ENCODE measurements at regions not wholly inside any gene's neighbourhood (a gene's known extent, or its start where the extent isn't known, plus 50 kb on each side); places are given as distances from the start of the nearest gene placed in this dataset.

DNA sequence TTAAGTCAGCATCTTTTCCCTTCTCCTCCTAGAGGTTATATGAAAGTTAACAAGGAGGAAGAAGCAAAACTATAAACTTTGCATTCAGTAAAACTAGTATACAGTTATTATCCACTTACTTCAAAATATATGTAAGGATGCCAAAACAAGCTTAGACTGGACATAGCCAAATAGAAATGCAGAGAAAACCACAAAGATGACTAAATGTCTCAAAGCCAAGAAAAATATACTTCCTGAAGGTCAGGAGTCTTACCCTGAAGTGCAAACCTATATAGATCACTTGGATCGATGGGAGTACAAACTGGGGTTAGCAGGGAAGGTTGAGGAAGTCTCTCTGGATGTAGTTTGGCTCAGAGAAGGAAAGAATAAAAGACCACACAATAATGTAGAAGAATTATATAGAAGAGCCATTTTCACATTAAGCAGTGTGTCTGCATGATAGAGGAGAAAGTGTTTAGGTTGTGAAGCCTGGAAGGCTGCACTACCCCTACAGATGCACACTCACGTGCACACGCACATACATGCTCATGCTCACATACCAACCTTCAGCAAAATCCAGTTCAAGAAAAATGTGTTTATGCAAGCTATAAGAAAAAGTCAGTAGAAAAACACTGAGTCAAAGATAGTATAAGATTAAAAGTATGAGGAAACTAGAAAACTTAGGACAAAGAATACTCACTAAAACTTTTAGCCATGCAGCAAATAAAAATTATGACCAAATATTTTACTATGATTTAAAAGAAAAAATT lies 112.1 kb upstream of the RXFP2 start:
- Histone ChIP-seq H3K9ac (ENCODE audit: low read depth in 1 of 2, low read length in 2 of 2) (no peak overlapping the region), H3K4me1 (ENCODE audit: control insufficient read depth in 4 of 4, insufficient read depth in 4 of 4, low read length in 3 of 4) (no peaks in the 10 kb centered on the region), H3K36me3 (ENCODE audit: control insufficient read depth in 4 of 4, insufficient read depth in 3 of 4, low read depth in 1 of 4, low read length in 3 of 4) (no peaks in the 10 kb centered on the region), H3K27me3 (ENCODE audit: control insufficient read depth in 4 of 4, insufficient read depth in 4 of 4, low read length in 3 of 4) (peaks cover 0 to 5% (median 1%) of the 10 kb centered on the region in 4 donors), H3K9me3 (ENCODE audit: control insufficient read depth in 4 of 4, low read length in 3 of 4) (peaks cover 0 to 1% (median 0%) of the 10 kb centered on the region in 4 donors), H3K4me3 (ENCODE audit: low read depth in 1 of 3, low read length in 3 of 3) (no peak overlapping the region), H3K27ac (ENCODE audit: low read depth in 1 of 2, low read length in 2 of 2) (no peak overlapping the region)
- 79% methylated on average over 3 of the region's 3 CpGs for WGBS
- TF ChIP-seq EGR1 (IDR thresholded peaks at IDR 0.05; ENCODE audit: low read depth in 2 of 2) (no peak), HNF4A (conservative IDR thresholded peaks at IDR 0.05) (no peak), GABPA (IDR thresholded peaks at IDR 0.05 in 1 of 2, conservative IDR thresholded peaks at IDR 0.05 in 1 of 2) (no peak), YY1 (IDR thresholded peaks at IDR 0.05) (no peak), SP1 (IDR thresholded peaks at IDR 0.05) (no peak), RAD21 (IDR thresholded peaks at IDR 0.05) (no peak), FOXA2 (IDR thresholded peaks at IDR 0.05) (no peak), FOXA1 (IDR thresholded peaks at IDR 0.05) (no peak), JUND (IDR thresholded peaks at IDR 0.05) (no peak), RXRA (IDR thresholded peaks at IDR 0.05) (no peak), TAF1 (conservative IDR thresholded peaks at IDR 0.05) (no peak)
- TF ChIP-seq, protein P1, sequence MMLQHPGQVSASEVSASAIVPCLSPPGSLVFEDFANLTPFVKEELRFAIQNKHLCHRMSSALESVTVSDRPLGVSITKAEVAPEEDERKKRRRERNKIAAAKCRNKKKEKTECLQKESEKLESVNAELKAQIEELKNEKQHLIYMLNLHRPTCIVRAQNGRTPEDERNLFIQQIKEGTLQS (IDR thresholded peaks at IDR 0.05), result no peak
- TF ChIP-seq, protein P2, sequence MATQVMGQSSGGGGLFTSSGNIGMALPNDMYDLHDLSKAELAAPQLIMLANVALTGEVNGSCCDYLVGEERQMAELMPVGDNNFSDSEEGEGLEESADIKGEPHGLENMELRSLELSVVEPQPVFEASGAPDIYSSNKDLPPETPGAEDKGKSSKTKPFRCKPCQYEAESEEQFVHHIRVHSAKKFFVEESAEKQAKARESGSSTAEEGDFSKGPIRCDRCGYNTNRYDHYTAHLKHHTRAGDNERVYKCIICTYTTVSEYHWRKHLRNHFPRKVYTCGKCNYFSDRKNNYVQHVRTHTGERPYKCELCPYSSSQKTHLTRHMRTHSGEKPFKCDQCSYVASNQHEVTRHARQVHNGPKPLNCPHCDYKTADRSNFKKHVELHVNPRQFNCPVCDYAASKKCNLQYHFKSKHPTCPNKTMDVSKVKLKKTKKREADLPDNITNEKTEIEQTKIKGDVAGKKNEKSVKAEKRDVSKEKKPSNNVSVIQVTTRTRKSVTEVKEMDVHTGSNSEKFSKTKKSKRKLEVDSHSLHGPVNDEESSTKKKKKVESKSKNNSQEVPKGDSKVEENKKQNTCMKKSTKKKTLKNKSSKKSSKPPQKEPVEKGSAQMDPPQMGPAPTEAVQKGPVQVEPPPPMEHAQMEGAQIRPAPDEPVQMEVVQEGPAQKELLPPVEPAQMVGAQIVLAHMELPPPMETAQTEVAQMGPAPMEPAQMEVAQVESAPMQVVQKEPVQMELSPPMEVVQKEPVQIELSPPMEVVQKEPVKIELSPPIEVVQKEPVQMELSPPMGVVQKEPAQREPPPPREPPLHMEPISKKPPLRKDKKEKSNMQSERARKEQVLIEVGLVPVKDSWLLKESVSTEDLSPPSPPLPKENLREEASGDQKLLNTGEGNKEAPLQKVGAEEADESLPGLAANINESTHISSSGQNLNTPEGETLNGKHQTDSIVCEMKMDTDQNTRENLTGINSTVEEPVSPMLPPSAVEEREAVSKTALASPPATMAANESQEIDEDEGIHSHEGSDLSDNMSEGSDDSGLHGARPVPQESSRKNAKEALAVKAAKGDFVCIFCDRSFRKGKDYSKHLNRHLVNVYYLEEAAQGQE (IDR thresholded peaks at IDR 0.05), result no peak
- TF ChIP-seq, protein P3, sequence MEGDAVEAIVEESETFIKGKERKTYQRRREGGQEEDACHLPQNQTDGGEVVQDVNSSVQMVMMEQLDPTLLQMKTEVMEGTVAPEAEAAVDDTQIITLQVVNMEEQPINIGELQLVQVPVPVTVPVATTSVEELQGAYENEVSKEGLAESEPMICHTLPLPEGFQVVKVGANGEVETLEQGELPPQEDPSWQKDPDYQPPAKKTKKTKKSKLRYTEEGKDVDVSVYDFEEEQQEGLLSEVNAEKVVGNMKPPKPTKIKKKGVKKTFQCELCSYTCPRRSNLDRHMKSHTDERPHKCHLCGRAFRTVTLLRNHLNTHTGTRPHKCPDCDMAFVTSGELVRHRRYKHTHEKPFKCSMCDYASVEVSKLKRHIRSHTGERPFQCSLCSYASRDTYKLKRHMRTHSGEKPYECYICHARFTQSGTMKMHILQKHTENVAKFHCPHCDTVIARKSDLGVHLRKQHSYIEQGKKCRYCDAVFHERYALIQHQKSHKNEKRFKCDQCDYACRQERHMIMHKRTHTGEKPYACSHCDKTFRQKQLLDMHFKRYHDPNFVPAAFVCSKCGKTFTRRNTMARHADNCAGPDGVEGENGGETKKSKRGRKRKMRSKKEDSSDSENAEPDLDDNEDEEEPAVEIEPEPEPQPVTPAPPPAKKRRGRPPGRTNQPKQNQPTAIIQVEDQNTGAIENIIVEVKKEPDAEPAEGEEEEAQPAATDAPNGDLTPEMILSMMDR (IDR thresholded peaks at IDR 0.05; ENCODE audit: low read depth, low read length, missing input control), result no peak
- TF ChIP-seq, protein P4, sequence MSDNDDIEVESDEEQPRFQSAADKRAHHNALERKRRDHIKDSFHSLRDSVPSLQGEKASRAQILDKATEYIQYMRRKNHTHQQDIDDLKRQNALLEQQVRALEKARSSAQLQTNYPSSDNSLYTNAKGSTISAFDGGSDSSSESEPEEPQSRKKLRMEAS (IDR thresholded peaks at IDR 0.05), result no peak
- DNase-seq (ENCODE audit: low spot score), result no peak

DNA sequence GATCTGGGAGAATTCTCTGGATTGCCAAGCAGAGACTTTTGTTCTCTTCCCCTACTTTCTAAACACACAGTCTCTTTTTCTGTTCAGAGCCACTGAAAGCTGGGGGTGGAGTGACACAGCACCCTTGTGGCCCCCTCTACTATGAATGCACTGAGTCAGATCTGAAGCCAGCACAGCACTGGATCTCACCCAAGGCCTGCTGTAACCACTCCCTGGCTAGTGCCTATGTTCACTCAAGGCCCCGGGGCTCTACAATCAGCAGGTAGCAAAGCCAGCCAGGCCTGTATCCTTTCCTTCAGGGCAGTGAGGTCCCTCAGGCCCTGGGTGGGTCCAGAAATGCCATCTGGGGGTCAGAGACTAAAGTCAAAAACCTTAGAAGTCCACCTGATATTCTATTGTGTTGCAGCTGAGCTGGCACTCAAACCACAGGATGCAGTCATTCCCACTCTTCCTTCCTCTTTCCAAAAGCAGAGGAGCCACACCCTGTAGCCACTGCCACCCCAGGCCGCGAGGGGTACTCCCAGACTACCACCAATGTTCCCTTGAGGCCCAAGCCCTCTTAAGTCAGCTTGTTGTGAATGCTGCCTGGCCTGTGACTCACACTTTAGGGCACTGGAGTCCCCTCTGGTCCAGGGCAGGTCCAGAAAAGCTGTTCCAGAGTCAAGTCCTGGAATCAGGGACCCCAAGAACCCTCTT lies 110.1 kb upstream of the RXFP2 start:
- 28% methylated on average over 3 of the region's 3 CpGs for WGBS
- H3K27ac ChIP-seq (ENCODE audit: low read depth in 1 of 2, low read length in 2 of 2), result no peak overlapping the region
- TF ChIP-seq, protein P2 (IDR thresholded peaks at IDR 0.05), result no peak
- TF ChIP-seq, protein P1 (IDR thresholded peaks at IDR 0.05), result no peak
- no peak for TF ChIP-seq RAD21 (IDR thresholded peaks at IDR 0.05)
- TF ChIP-seq RXRA (IDR thresholded peaks at IDR 0.05), result no peak
- no peak for TF ChIP-seq YY1 (IDR thresholded peaks at IDR 0.05)
- TF ChIP-seq FOXA1 (IDR thresholded peaks at IDR 0.05), result no peak
- no peak for TF ChIP-seq FOXA2 (IDR thresholded peaks at IDR 0.05)
- TF ChIP-seq, protein P4 (IDR thresholded peaks at IDR 0.05), result no peak
- no peak for TF ChIP-seq HNF4A (conservative IDR thresholded peaks at IDR 0.05)
- TF ChIP-seq, protein P5, sequence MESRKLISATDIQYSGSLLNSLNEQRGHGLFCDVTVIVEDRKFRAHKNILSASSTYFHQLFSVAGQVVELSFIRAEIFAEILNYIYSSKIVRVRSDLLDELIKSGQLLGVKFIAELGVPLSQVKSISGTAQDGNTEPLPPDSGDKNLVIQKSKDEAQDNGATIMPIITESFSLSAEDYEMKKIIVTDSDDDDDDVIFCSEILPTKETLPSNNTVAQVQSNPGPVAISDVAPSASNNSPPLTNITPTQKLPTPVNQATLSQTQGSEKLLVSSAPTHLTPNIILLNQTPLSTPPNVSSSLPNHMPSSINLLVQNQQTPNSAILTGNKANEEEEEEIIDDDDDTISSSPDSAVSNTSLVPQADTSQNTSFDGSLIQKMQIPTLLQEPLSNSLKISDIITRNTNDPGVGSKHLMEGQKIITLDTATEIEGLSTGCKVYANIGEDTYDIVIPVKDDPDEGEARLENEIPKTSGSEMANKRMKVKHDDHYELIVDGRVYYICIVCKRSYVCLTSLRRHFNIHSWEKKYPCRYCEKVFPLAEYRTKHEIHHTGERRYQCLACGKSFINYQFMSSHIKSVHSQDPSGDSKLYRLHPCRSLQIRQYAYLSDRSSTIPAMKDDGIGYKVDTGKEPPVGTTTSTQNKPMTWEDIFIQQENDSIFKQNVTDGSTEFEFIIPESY (IDR thresholded peaks at IDR 0.05), result no peak
- no peak for TF ChIP-seq EGR1 (IDR thresholded peaks at IDR 0.05; ENCODE audit: low read depth in 2 of 2)
- TF ChIP-seq SP1 (IDR thresholded peaks at IDR 0.05), result no peak
- TF ChIP-seq GABPA (IDR thresholded peaks at IDR 0.05 in 1 of 2, conservative IDR thresholded peaks at IDR 0.05 in 1 of 2), result no peak

More for the DNA sequence above, 110.1 kb upstream of the RXFP2 start:
- Histone ChIP-seq H3K27me3 (ENCODE audit: control insufficient read depth in 4 of 4, insufficient read depth in 4 of 4, low read length in 3 of 4) (peaks cover 0 to 3% (median 0%) of the 10 kb centered on the region in 4 donors), H3K36me3 (ENCODE audit: control insufficient read depth in 4 of 4, insufficient read depth in 3 of 4, low read depth in 1 of 4, low read length in 3 of 4) (no peaks in the 10 kb centered on the region), H3K9me3 (ENCODE audit: control insufficient read depth in 4 of 4, low read length in 3 of 4) (peaks cover 0 to 1% (median 0%) of the 10 kb centered on the region in 4 donors), H3K4me1 (ENCODE audit: control insufficient read depth in 4 of 4, insufficient read depth in 4 of 4, low read length in 3 of 4) (no peaks in the 10 kb centered on the region), H3K9ac (ENCODE audit: low read depth in 1 of 2, low read length in 2 of 2) (no peak overlapping the region), H3K4me3 (ENCODE audit: low read depth in 1 of 3, low read length in 3 of 3) (no peak overlapping the region)
- no peak for DNase-seq (ENCODE audit: low spot score)
